ENCODE measurements at regions not wholly inside any gene's neighbourhood (a gene's known extent, or its start where the extent isn't known, plus 50 kb on each side); places are given as distances from the start of the nearest gene placed in this dataset.
"Not testable (repeated sequence)": the region's sequence is repeated elsewhere in the genome, so short reads cannot be mapped to it uniquely, and the experiment has no call there.

GRCh38 chr21:20292280-20292679 is 705.9 kb upstream of the NCAM2 start:
- H3K4me3 ChIP-seq (ENCODE audit: low read length in 2 of 2) = no peak overlapping the region
- no peak overlapping the region for H2BK15ac ChIP-seq (ENCODE audit: low read length)
- H3K27ac ChIP-seq (replicated peaks; ENCODE audit: low read length) = no peak overlapping the region
- H3K18ac ChIP-seq (ENCODE audit: low read length) = no peak overlapping the region
- H3K79me1 ChIP-seq (ENCODE audit: low read depth, low read length) = no peaks in the 10 kb centered on the region
- H2AK5ac ChIP-seq (ENCODE audit: low read depth, low read length) = no peak overlapping the region
- DNase-seq (ENCODE audit: low spot score) = no peak
- H4K91ac ChIP-seq (ENCODE audit: low read depth, low read length, poor library complexity) = no peak overlapping the region
- no peaks in the 10 kb centered on the region for H3K9me3 ChIP-seq (replicated peaks in 1 of 2; ENCODE audit: control insufficient read depth in 2 of 2, insufficient read depth in 1 of 2, low read depth in 1 of 2, low read length in 2 of 2)
- H3K4me1 ChIP-seq (ENCODE audit: control insufficient read depth in 2 of 2, insufficient read depth in 1 of 2, low read depth in 1 of 2, low read length in 2 of 2) = no peaks in the 10 kb centered on the region
- no peak overlapping the region for H3K14ac ChIP-seq (ENCODE audit: low read length)
- H2BK120ac ChIP-seq (ENCODE audit: low read depth, low read length) = no peak overlapping the region
- H2BK12ac ChIP-seq (ENCODE audit: low read length) = no peak overlapping the region
- H2AFZ ChIP-seq (ENCODE audit: low read length) = no peak overlapping the region
- no peak overlapping the region for H2BK5ac ChIP-seq (ENCODE audit: low read length)
- no peak overlapping the region for H3K4ac ChIP-seq (ENCODE audit: low read length)
- H3K9ac ChIP-seq (ENCODE audit: low read depth, low read length, poor library complexity) = no peak overlapping the region
- no peaks in the 10 kb centered on the region for H3K36me3 ChIP-seq (replicated peaks in 1 of 2; ENCODE audit: control insufficient read depth in 2 of 2, insufficient read depth in 2 of 2, low read length in 2 of 2)
- no peak overlapping the region for H3K4me2 ChIP-seq (ENCODE audit: insufficient read depth, low read length, poor library complexity, severe bottlenecking)
- no peak overlapping the region for H4K8ac ChIP-seq (ENCODE audit: low read depth, low read length)
- no peak overlapping the region for H3K23ac ChIP-seq (ENCODE audit: low read depth, low read length, poor library complexity)
- WGBS, 2 donors (ENCODE audit: extremely low coverage in 2 of 2, insufficient read length in 2 of 2, insufficient replicate concordance in 1 of 2) = no CpG with 5 or more reads among the region's 2 CpGs
- no peaks in the 10 kb centered on the region for H3K27me3 ChIP-seq (ENCODE audit: control insufficient read depth in 3 of 3, insufficient read depth in 3 of 3, low read depth in 1 of 3, low read length in 3 of 3)

GRCh38 chr21:20292854-20293253 is 705.4 kb upstream of the NCAM2 start:
- not testable (repeated sequence) for DNase-seq (ENCODE audit: low spot score); H2BK12ac ChIP-seq (ENCODE audit: low read length); H3K4ac ChIP-seq (ENCODE audit: low read length); H3K79me1 ChIP-seq (ENCODE audit: low read depth, low read length); H4K91ac ChIP-seq (ENCODE audit: low read depth, low read length, poor library complexity); H2BK120ac ChIP-seq (ENCODE audit: low read depth, low read length); H2AK5ac ChIP-seq (ENCODE audit: low read depth, low read length); H3K4me1 ChIP-seq (ENCODE audit: control insufficient read depth in 2 of 2, insufficient read depth in 1 of 2, low read depth in 1 of 2, low read length in 2 of 2); H3K36me3 ChIP-seq (replicated peaks in 1 of 2; ENCODE audit: control insufficient read depth in 2 of 2, insufficient read depth in 2 of 2, low read length in 2 of 2); H3K27ac ChIP-seq (replicated peaks; ENCODE audit: low read length); H2BK5ac ChIP-seq (ENCODE audit: low read length); H2BK15ac ChIP-seq (ENCODE audit: low read length); H3K9ac ChIP-seq (ENCODE audit: low read depth, low read length, poor library complexity); H3K14ac ChIP-seq (ENCODE audit: low read length); H2AFZ ChIP-seq (ENCODE audit: low read length); H3K4me3 ChIP-seq (ENCODE audit: low read length in 2 of 2); H3K9me3 ChIP-seq (replicated peaks in 1 of 2; ENCODE audit: control insufficient read depth in 2 of 2, insufficient read depth in 1 of 2, low read depth in 1 of 2, low read length in 2 of 2); H3K18ac ChIP-seq (ENCODE audit: low read length); H3K23ac ChIP-seq (ENCODE audit: low read depth, low read length, poor library complexity); H3K27me3 ChIP-seq (ENCODE audit: control insufficient read depth in 3 of 3, insufficient read depth in 3 of 3, low read depth in 1 of 3, low read length in 3 of 3); H3K4me2 ChIP-seq (ENCODE audit: insufficient read depth, low read length, poor library complexity, severe bottlenecking); H4K8ac ChIP-seq (ENCODE audit: low read depth, low read length)
- WGBS, 2 donors (ENCODE audit: extremely low coverage in 2 of 2, insufficient read length in 2 of 2, insufficient replicate concordance in 1 of 2) = no CpG with 5 or more reads among the region's 5 CpGs

- no peak overlapping the region for H3K23ac ChIP-seq (ENCODE audit: low read depth, low read length, poor library complexity)
- no peak overlapping the region for H3K9ac ChIP-seq (ENCODE audit: low read depth, low read length, poor library complexity)
- no peak overlapping the region for H3K4me3 ChIP-seq (ENCODE audit: low read length in 2 of 2)
- no peak overlapping the region for H2BK12ac ChIP-seq (ENCODE audit: low read length)
- no peak overlapping the region for H3K18ac ChIP-seq (ENCODE audit: low read length)
- H2BK15ac ChIP-seq (ENCODE audit: low read length) = no peak overlapping the region
- H2AFZ ChIP-seq (ENCODE audit: low read length) = no peak overlapping the region
- no peaks in the 10 kb centered on the region for H3K79me1 ChIP-seq (ENCODE audit: low read depth, low read length)
- no CpG with 5 or more reads among the region's 1 CpG for WGBS, 2 donors (ENCODE audit: extremely low coverage in 2 of 2, insufficient read length in 2 of 2, insufficient replicate concordance in 1 of 2)
- H2AK5ac ChIP-seq (ENCODE audit: low read depth, low read length) = no peak overlapping the region
- H3K9me3 ChIP-seq (replicated peaks in 1 of 2; ENCODE audit: control insufficient read depth in 2 of 2, insufficient read depth in 1 of 2, low read depth in 1 of 2, low read length in 2 of 2) = no peaks in the 10 kb centered on the region
- no peak overlapping the region for H3K4ac ChIP-seq (ENCODE audit: low read length)
- H3K27ac ChIP-seq (replicated peaks; ENCODE audit: low read length) = no peak overlapping the region
- no peak for DNase-seq (ENCODE audit: low spot score)
- H3K36me3 ChIP-seq (replicated peaks in 1 of 2; ENCODE audit: control insufficient read depth in 2 of 2, insufficient read depth in 2 of 2, low read length in 2 of 2) = no peaks in the 10 kb centered on the region
- no peak overlapping the region for H4K91ac ChIP-seq (ENCODE audit: low read depth, low read length, poor library complexity)
- H4K8ac ChIP-seq (ENCODE audit: low read depth, low read length) = no peak overlapping the region
- H2BK120ac ChIP-seq (ENCODE audit: low read depth, low read length) = no peak overlapping the region
- no peak overlapping the region for H3K4me2 ChIP-seq (ENCODE audit: insufficient read depth, low read length, poor library complexity, severe bottlenecking)
- H3K4me1 ChIP-seq (ENCODE audit: control insufficient read depth in 2 of 2, insufficient read depth in 1 of 2, low read depth in 1 of 2, low read length in 2 of 2) = no peaks in the 10 kb centered on the region
- no peak overlapping the region for H2BK5ac ChIP-seq (ENCODE audit: low read length)
- H3K14ac ChIP-seq (ENCODE audit: low read length) = no peak overlapping the region
- no peaks in the 10 kb centered on the region for H3K27me3 ChIP-seq (ENCODE audit: control insufficient read depth in 3 of 3, insufficient read depth in 3 of 3, low read depth in 1 of 3, low read length in 3 of 3)
These were observed 696.8 kb upstream of the NCAM2 start for GRCh38 chr21:20301395-20301794.

- H3K14ac ChIP-seq (ENCODE audit: low read length) = no peak overlapping the region
- H4K8ac ChIP-seq (ENCODE audit: low read depth, low read length) = no peak overlapping the region
- no peak overlapping the region for H3K4ac ChIP-seq (ENCODE audit: low read length)
- H3K79me1 ChIP-seq (ENCODE audit: low read depth, low read length) = no peaks in the 10 kb centered on the region
- no peak overlapping the region for H3K9ac ChIP-seq (ENCODE audit: low read depth, low read length, poor library complexity)
- no peaks in the 10 kb centered on the region for H3K27me3 ChIP-seq (ENCODE audit: control insufficient read depth in 3 of 3, insufficient read depth in 3 of 3, low read depth in 1 of 3, low read length in 3 of 3)
- no CpG with 5 or more reads among the region's 6 CpGs for WGBS, 2 donors (ENCODE audit: extremely low coverage in 2 of 2, insufficient read length in 2 of 2, insufficient replicate concordance in 1 of 2)
- no peak overlapping the region for H2BK15ac ChIP-seq (ENCODE audit: low read length)
- no peak overlapping the region for H3K27ac ChIP-seq (replicated peaks; ENCODE audit: low read length)
- H2BK5ac ChIP-seq (ENCODE audit: low read length) = no peak overlapping the region
- H3K4me3 ChIP-seq (ENCODE audit: low read length in 2 of 2) = no peak overlapping the region
- no peak overlapping the region for H2AFZ ChIP-seq (ENCODE audit: low read length)
- no peaks in the 10 kb centered on the region for H3K36me3 ChIP-seq (replicated peaks in 1 of 2; ENCODE audit: control insufficient read depth in 2 of 2, insufficient read depth in 2 of 2, low read length in 2 of 2)
- no peaks in the 10 kb centered on the region for H3K9me3 ChIP-seq (replicated peaks in 1 of 2; ENCODE audit: control insufficient read depth in 2 of 2, insufficient read depth in 1 of 2, low read depth in 1 of 2, low read length in 2 of 2)
- H3K4me2 ChIP-seq (ENCODE audit: insufficient read depth, low read length, poor library complexity, severe bottlenecking) = no peak overlapping the region
- H2BK12ac ChIP-seq (ENCODE audit: low read length) = no peak overlapping the region
- no peaks in the 10 kb centered on the region for H3K4me1 ChIP-seq (ENCODE audit: control insufficient read depth in 2 of 2, insufficient read depth in 1 of 2, low read depth in 1 of 2, low read length in 2 of 2)
- no peak for DNase-seq (ENCODE audit: low spot score)
- H2AK5ac ChIP-seq (ENCODE audit: low read depth, low read length) = no peak overlapping the region
- H3K23ac ChIP-seq (ENCODE audit: low read depth, low read length, poor library complexity) = no peak overlapping the region
- no peak overlapping the region for H2BK120ac ChIP-seq (ENCODE audit: low read depth, low read length)
- no peak overlapping the region for H4K91ac ChIP-seq (ENCODE audit: low read depth, low read length, poor library complexity)
- no peak overlapping the region for H3K18ac ChIP-seq (ENCODE audit: low read length)
These were observed 696.1 kb upstream of the NCAM2 start for GRCh38 chr21:20302084-20302483.

Data from neuronal stem cell (in vitro differentiated cells).